Gastroesophageal sphincter (tissue), 3 donors: ENCODE measurements at regions not wholly inside any gene's neighbourhood (a gene's known extent, or its start where the extent isn't known, plus 50 kb on each side); places are given as distances from the start of the nearest gene placed in this dataset.

Experiments used
- CTCF ChIP-seq, 4 experiments: fragments of 200-600 bp in 2 of 4; fragments of 450-650 bp in 2 of 4; sonication (generic) in 1 of 4; IDR thresholded peaks; one replicate each; pipeline ENCODE4 v1.5.1; 2017 to 2019; ENCODE audit warnings: antibody characterized with exemption in 4 of 4, mild to moderate bottlenecking in 2 of 4, moderate library complexity in 2 of 4
- POLR2A ChIP-seq, 2 donors: fragments of 450-650 bp; IDR thresholded peaks; one replicate each; pipeline ENCODE4 v1.6.1; 2017; ENCODE audit warnings: antibody characterized with exemption in 2 of 2, mild to moderate bottlenecking in 2 of 2, moderate library complexity in 1 of 2

GRCh38 chr5:74322944-74323343, 317.6 kb downstream of the ENC1 start:
- TF ChIP-seq CTCF (IDR thresholded peaks at IDR 0.05) (no peak), POLR2A (IDR thresholded peaks at IDR 0.05) (no peak)
